ENCODE measurements at regions not wholly inside any gene's neighbourhood (a gene's known extent, or its start where the extent isn't known, plus 50 kb on each side); places are given as distances from the start of the nearest gene placed in this dataset.

DNA sequence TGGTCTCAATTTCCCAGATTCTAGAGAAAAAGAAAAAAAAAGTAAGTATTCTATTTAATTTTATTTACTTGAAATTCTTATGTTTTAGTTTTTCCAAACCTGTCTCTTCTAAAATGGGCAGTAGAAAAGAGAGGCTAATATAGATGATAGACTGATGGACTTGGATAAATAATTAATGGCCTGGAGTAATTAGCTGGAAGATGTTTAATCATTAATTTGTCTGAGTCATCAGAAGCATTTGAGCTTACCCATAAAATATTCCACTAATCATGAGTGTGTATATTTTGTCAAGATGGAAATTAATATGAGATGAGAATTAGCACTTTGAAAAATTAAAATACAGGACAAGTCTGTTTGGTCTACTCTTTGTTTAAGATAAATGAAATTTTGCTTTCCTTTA, 212.1 kb upstream of the MIR17HG start:
- Mint-ChIP-seq H3K4me1 (ENCODE audit: low read depth in 2 of 2) (no peaks in the 10 kb centered on the region), H3K36me3 (no peaks in the 10 kb centered on the region), H3K27me3 (no peaks in the 10 kb centered on the region), H3K4me3 (no peak overlapping the region), H3K9me3 (no peaks in the 10 kb centered on the region), H3K27ac (no peak overlapping the region)
- no peak for DNase-seq (ENCODE audit: low spot score)
- ATAC-seq = no peak

DNA sequence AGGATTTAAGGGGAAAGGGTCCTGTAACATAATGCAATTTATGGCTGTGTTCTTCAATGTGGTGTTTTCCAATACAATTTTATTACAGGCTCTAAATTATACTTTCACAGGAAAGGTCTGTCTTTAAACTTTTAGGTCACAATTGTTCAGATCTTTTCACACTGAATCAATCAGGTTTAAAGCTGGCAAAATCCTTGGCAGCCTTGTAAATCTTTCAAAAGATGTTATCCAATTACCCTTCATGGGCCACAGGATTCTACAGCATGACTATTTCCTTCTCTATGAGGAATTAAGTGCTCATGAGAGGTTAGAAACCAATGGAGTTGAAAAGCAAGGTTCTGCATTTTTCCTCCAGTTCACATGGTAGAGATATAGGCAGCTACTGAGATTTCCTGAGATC, 211.5 kb upstream of the MIR17HG start:
- Mint-ChIP-seq H3K27me3 (no peaks in the 10 kb centered on the region), H3K4me1 (ENCODE audit: low read depth in 2 of 2) (no peaks in the 10 kb centered on the region), H3K36me3 (no peaks in the 10 kb centered on the region), H3K4me3 (no peak overlapping the region), H3K9me3 (no peaks in the 10 kb centered on the region), H3K27ac (no peak overlapping the region)
- no peak for ATAC-seq
- DNase-seq (ENCODE audit: low spot score) = no peak

DNA sequence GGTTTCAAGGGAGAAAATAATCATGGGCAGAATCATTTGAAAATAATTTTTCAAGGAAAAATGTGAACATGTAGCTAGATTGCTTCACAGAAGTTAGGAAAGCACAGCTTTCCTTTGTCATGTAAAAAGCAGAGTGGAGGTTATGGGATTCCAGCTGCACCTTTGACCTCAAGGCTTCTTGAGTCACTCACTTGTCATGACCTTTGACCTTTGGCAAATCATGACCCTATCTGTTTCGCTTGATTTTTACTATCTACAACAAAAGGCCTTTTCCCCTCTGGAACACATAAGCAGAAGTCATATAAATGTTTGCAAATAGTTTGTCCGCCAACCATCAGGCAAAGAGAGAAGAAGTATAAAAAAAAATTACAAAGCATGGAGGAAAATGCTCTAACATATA, 210.7 kb upstream of the MIR17HG start:
- Mint-ChIP-seq H3K4me1 (ENCODE audit: low read depth in 2 of 2) (no peaks in the 10 kb centered on the region), H3K27ac (no peak overlapping the region), H3K36me3 (no peaks in the 10 kb centered on the region), H3K4me3 (no peak overlapping the region), H3K9me3 (no peaks in the 10 kb centered on the region), H3K27me3 (no peaks in the 10 kb centered on the region)
- DNase-seq (ENCODE audit: low spot score) (no peak), ATAC-seq (no peak)

DNA sequence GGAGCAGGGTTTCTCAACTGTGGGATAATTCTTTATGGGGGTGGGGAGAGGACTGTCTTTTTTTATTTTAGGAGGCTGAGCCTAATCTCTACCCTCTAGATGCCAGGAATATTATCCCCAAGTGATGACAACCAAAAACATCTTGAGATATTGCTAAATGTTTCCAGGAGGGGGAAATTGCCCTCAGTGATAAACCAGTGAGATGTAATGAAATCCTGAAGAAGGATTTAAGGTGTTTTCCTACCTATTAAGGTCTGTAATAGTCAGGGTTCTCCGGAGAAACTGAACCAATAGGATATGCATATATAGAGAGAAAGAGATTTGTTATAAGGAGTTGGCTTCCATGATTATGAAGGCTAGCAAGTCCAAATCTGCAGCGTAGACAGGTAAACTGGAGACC, 208.3 kb upstream of the MIR17HG start:
- Mint-ChIP-seq H3K36me3 (no peaks in the 10 kb centered on the region), H3K4me1 (ENCODE audit: low read depth in 2 of 2) (no peaks in the 10 kb centered on the region), H3K27ac (no peak overlapping the region), H3K4me3 (no peak overlapping the region), H3K9me3 (no peaks in the 10 kb centered on the region), H3K27me3 (peaks cover 0 to 4% of the 10 kb centered on the region in 2 donors)
- DNase-seq (ENCODE audit: low spot score) = no peak
- no peak for ATAC-seq

DNA sequence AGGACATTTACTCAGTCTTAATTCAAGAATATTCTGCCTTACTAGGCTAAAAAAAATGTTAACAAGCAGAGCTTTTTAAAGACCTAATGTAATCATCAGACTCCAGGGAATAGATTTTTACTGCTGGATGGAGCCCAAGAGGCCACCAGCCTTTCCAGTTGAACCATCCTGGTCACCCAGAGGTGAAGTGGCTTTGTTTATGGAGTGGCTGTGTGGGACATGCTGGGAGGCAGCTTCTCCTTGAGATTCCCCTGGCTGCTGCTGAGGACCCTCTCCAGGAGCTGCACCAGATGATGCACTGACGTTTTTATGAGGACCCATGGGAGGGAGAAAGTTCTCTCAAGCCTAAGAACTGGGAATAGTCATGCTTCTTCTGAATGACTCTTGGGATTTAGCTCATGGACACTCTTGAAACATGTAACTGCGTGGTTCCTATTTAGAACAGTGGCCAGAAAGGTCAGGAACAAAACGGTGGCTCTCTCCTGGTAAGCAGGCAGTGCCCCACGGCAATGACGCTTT, 205.9 kb upstream of the MIR17HG start:
- ATAC-seq (no peak), DNase-seq (ENCODE audit: low spot score) (no peak)
- no peak overlapping the region for H3K4me3 Mint-ChIP-seq
- H3K9me3 Mint-ChIP-seq = no peaks in the 10 kb centered on the region
- no peaks in the 10 kb centered on the region for H3K4me1 Mint-ChIP-seq (ENCODE audit: low read depth in 2 of 2)
- no peaks in the 10 kb centered on the region for H3K36me3 Mint-ChIP-seq
- peaks cover 0 to 9% of the 10 kb centered on the region in 2 donors for H3K27me3 Mint-ChIP-seq
- H3K27ac Mint-ChIP-seq = no peak overlapping the region

DNA sequence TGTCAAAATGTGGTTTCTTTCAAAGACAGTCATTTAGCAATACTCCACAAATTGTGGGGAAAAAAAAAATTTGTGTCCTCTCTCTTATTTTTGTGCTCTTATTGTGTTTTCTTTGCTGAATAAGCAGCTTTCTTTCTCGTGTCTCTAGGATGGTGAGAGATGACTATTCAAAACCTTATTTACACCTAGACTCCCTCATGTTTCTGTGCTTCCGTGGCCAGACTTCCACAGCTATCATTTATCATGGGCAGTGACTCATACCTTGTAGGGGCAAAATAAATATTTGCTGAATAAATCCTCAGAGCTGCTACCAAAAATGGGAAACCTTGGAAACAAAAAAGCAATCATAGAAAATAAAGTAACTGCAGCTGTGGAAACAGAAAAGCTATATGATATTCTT, 204.9 kb upstream of the MIR17HG start:
- H3K9me3 Mint-ChIP-seq = no peaks in the 10 kb centered on the region
- no peak overlapping the region for H3K4me3 Mint-ChIP-seq
- no peak for DNase-seq (ENCODE audit: low spot score)
- no peaks in the 10 kb centered on the region for H3K4me1 Mint-ChIP-seq (ENCODE audit: low read depth in 2 of 2)
- ATAC-seq = no peak
- H3K27me3 Mint-ChIP-seq = peaks cover 0 to 13% of the 10 kb centered on the region in 2 donors
- H3K36me3 Mint-ChIP-seq = no peaks in the 10 kb centered on the region
- H3K27ac Mint-ChIP-seq = no peak overlapping the region

DNA sequence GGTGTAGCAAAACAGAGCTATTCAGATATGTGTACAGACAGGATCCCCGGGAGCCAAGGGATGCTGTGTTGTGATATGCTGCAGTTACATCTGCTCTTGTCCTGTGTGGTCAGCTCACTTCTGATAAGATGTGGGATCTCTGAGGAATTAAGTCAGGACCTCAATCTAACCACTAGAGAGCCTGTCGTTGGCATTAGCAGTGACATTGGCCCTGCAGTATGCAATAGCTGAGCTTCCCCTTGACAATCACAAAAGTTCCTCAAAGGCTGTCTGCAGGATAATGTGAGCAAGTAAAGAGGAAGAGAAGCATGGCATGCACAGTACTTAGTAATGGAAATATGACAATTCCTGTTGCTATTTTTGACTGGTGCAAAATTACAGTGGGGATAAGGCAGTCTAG, 203.4 kb upstream of the MIR17HG start:
- no peaks in the 10 kb centered on the region for H3K4me1 Mint-ChIP-seq (ENCODE audit: low read depth in 2 of 2)
- no peak overlapping the region for H3K4me3 Mint-ChIP-seq
- H3K9me3 Mint-ChIP-seq = no peaks in the 10 kb centered on the region
- no peaks in the 10 kb centered on the region for H3K36me3 Mint-ChIP-seq
- peaks cover 0 to 13% of the 10 kb centered on the region in 2 donors for H3K27me3 Mint-ChIP-seq
- H3K27ac Mint-ChIP-seq = no peak overlapping the region
- ATAC-seq (no peak), DNase-seq (ENCODE audit: low spot score) (no peak)

DNA sequence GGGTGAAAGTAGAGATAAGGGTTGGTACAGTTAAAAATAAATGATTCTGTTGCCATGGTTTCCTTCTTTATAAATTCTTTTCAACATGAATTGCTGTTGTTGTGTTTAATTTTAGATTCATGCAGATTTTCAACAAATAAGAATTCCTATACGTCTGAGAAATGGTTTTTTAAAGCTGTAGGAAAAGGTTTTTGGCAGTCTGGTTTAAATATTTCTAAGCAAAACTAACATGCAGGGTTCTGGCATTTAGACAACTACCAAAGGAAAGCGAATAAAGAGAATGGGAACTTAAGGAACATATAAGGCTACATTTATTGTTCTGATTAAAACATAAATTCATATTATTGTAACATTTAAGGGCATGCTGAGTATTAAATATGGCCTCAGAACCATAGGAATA, 203.0 kb upstream of the MIR17HG start:
- Mint-ChIP-seq H3K4me1 (ENCODE audit: low read depth in 2 of 2) (no peaks in the 10 kb centered on the region), H3K27ac (no peak overlapping the region), H3K4me3 (no peak overlapping the region), H3K27me3 (peaks cover 0 to 13% of the 10 kb centered on the region in 2 donors), H3K36me3 (no peaks in the 10 kb centered on the region), H3K9me3 (no peaks in the 10 kb centered on the region)
- no peak for ATAC-seq
- no peak for DNase-seq (ENCODE audit: low spot score)

DNA sequence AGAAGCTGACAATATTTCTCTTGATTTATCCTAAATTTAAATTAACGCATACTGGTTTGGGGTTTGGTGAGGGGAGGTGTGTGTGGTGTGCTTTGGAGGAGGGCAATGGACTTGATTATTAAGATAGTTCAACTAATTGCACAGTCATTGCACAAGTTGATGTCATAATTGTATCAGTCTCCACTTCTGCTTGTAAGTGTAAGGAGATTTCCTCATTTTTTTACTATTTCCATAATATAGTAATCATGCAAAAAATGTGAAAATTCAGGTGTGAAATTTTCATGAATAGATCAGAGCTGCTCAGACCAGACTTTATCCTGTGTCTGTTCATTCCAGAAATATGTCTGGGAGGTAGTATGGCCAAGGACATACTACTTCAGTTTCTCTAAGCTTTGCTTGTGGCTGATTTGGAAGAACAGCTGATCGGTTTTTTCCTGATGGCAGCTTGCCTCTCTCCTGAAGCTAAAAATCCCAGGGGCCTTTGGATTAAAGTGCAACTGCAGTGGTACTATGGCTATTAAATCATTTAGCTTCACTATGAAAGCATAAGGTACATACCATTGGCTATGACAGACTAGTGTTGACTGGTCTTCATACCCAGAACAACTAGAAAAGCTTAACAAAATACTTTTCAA, 201.8 kb upstream of the MIR17HG start:
- DNase-seq (ENCODE audit: low spot score) = no peak
- no peak overlapping the region for H3K27ac Mint-ChIP-seq
- no peak for ATAC-seq
- no peaks in the 10 kb centered on the region for H3K4me1 Mint-ChIP-seq (ENCODE audit: low read depth in 2 of 2)
- H3K9me3 Mint-ChIP-seq = peaks cover 2% of the 10 kb centered on the region
- peaks cover 0 to 13% of the 10 kb centered on the region in 2 donors for H3K27me3 Mint-ChIP-seq
- no peaks in the 10 kb centered on the region for H3K36me3 Mint-ChIP-seq
- no peak overlapping the region for H3K4me3 Mint-ChIP-seq

DNA sequence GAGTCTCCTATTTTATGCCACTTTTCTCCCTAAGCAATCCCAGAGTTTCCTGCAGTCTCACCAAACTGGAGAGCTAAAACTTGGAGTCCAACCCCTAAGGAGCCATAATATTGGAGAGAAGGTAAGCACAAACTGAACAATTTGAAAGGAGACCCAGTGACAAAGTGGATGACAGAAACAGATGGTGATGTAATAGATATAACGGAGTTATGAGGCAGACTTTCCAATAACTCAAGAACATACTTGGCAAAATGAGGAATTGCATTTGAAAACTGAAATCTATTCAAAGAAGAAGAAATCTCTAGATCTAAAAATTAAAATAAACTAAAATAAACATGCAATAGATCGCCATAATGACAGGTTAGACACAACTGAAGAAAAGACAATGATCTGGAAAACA, 200.9 kb upstream of the MIR17HG start:
- no peak for DNase-seq (ENCODE audit: low spot score)
- H3K4me1 Mint-ChIP-seq (ENCODE audit: low read depth in 2 of 2) = no peaks in the 10 kb centered on the region

DNA sequence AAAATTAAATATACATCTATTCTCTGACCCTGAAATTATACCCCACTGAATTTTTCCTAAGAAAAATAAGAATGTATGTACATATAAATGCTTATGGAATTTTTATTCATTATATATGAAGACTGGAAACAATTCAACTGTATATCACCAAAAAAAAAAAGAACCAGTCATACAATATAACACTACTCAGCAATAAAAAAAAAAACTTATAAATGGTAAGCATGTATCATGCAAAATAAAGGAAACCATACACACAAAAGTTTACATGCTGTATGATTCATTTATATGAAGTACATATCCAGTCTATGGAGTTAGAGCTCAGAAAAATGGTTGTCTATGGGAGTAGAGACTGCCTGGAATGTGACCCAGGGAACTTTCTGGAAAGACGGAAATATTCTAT, 199.4 kb upstream of the MIR17HG start:
- no peak overlapping the region for H3K4me3 Mint-ChIP-seq
- peaks cover 0 to 13% of the 10 kb centered on the region in 2 donors for H3K27me3 Mint-ChIP-seq
- no peak overlapping the region for H3K27ac Mint-ChIP-seq
- H3K36me3 Mint-ChIP-seq = no peaks in the 10 kb centered on the region
- DNase-seq (ENCODE audit: low spot score) (no peak), ATAC-seq (no peak)
- H3K9me3 Mint-ChIP-seq = peaks cover 5% of the 10 kb centered on the region
- no peaks in the 10 kb centered on the region for H3K4me1 Mint-ChIP-seq (ENCODE audit: low read depth in 2 of 2)

More for the DNA sequence above, 200.9 kb upstream of the MIR17HG start:
- no peak overlapping the region for H3K4me3 Mint-ChIP-seq
- peaks cover 0 to 13% of the 10 kb centered on the region in 2 donors for H3K27me3 Mint-ChIP-seq
- H3K9me3 Mint-ChIP-seq = peaks cover 2% of the 10 kb centered on the region
- ATAC-seq = no peak
- H3K27ac Mint-ChIP-seq = no peak overlapping the region
- H3K36me3 Mint-ChIP-seq = no peaks in the 10 kb centered on the region

DNA sequence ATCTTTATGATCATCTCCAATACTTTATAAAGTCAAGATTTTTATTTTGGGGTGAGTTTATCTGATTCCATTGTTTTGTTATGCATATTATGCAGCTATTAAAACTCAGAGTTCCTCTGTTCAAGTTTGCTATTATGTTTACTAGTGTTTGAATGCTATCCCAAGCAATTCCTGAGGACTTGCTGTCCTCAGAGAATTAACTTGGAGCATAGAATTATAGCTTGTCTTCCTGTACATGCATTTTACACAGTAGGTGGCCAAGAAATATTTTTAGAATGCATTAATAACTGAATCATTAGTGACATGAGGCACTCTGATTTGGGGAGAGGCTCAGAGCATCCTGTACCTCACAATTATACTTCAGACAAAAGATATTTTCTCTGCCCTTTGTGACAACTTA, 195.6 kb upstream of the MIR17HG start:
- H3K9me3 Mint-ChIP-seq = peaks cover 5% of the 10 kb centered on the region
- H3K27ac Mint-ChIP-seq = no peak overlapping the region
- DNase-seq (ENCODE audit: low spot score) (no peak), ATAC-seq (no peak)
- H3K4me1 Mint-ChIP-seq (ENCODE audit: low read depth in 2 of 2) = no peaks in the 10 kb centered on the region
- H3K4me3 Mint-ChIP-seq = no peak overlapping the region
- H3K36me3 Mint-ChIP-seq = no peaks in the 10 kb centered on the region
- peaks cover 0 to 4% of the 10 kb centered on the region in 2 donors for H3K27me3 Mint-ChIP-seq

DNA sequence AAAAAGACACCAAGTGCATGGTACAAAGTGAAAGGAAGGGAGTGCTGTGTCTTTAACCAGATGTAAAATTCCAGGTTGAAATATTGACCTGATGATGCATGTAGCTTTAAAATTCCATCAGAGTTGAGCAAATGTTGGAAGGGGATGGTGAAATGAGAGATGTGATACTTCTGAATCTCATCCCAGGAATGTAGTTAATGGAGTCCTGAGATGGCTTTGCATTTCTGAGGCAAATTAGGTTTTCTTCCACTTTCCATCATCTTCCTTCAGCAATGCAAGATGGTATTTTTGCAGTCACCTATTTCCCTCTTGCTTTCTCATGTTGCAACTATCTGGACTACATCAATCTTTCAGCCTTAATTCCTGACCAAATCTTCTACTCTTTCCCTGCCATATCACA, 194.1 kb upstream of the MIR17HG start:
- peaks cover 5% of the 10 kb centered on the region for H3K9me3 Mint-ChIP-seq
- no peak overlapping the region for H3K27ac Mint-ChIP-seq
- peaks cover 0 to 4% of the 10 kb centered on the region in 2 donors for H3K27me3 Mint-ChIP-seq

DNA sequence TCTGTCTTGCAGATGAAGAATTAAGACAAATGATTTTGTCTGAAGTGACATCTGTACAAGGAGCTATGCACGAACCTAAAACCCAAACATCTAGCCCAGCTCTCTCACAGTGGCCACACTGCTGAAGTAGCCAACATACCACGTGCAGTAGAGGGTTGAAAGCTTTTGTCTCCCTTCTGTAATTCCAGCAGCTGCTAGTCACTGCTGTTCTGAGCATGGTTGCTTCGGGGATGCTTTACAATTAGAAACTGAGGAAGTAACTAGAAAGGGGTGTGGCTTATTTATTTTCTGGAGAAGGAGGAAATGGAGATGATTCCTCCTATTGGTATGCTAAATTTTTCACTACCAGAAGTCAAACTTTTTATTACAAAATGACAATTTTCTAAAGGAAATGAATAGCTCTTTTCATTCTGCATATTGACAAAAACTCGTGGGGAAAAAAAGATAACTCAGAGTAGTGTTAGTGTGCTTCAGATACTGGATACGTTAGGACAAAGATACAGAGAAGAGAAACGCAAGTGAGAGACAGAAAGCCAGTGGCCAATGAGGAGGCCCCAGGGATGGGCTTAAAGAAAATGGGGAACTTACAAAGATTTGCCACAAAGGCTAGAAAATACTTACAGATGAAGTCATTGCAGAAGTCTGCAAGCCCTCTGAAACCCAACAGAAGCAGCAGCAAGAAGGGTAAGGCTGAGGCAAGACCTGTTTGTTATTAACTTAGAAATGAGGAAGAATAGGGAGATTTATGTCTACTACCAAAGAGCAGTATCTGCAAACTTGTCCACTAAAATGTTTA, 192.7 kb upstream of the MIR17HG start:
- Mint-ChIP-seq H3K36me3 (no peaks in the 10 kb centered on the region), H3K4me1 (ENCODE audit: low read depth in 2 of 2) (no peaks in the 10 kb centered on the region), H3K9me3 (peaks cover 5% of the 10 kb centered on the region), H3K27ac (no peak overlapping the region), H3K27me3 (peaks cover 7 to 14% of the 10 kb centered on the region in 2 donors), H3K4me3 (no peak overlapping the region)
- DNase-seq (ENCODE audit: low spot score) = no peak
- no peak for ATAC-seq

More for the DNA sequence above, 194.1 kb upstream of the MIR17HG start:
- ATAC-seq (no peak), DNase-seq (ENCODE audit: low spot score) (no peak)
- H3K36me3 Mint-ChIP-seq = no peaks in the 10 kb centered on the region
- H3K4me1 Mint-ChIP-seq (ENCODE audit: low read depth in 2 of 2) = no peaks in the 10 kb centered on the region
- no peak overlapping the region for H3K4me3 Mint-ChIP-seq

All from natural killer cell treated with Interleukin-12 subunit alpha and Interleukin-12 subunit beta and Interleukin-15 and Interleukin-18, amount 100 ng/mL, for 72 hours (primary cell).